ENCODE measurements at regions not wholly inside any gene's neighbourhood (a gene's known extent, or its start where the extent isn't known, plus 50 kb on each side); places are given as distances from the start of the nearest gene placed in this dataset.

DNA sequence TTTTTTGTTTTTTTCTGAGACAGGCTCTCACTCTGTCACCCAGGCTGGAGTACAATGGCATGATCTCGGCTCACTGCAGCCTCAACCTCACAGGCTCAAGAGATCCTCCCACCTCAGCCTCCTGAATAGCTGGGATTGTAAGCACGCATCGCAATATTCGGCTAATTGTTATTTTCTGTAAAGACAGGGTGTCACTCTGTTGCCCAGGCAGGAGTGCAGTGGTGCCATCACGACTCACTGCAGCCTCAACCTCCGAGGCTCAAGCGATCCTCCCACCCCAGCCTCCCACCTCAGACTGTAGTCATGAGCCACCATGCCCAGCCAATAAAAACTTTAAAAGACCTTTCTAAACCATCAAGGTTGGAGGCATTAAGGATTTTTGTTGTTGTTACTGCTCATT, 57.4 kb upstream of the TFRC start (continued):
- no peak for TF ChIP-seq SMARCE1 (IDR thresholded peaks at IDR 0.05)
- TF ChIP-seq, protein P1, sequence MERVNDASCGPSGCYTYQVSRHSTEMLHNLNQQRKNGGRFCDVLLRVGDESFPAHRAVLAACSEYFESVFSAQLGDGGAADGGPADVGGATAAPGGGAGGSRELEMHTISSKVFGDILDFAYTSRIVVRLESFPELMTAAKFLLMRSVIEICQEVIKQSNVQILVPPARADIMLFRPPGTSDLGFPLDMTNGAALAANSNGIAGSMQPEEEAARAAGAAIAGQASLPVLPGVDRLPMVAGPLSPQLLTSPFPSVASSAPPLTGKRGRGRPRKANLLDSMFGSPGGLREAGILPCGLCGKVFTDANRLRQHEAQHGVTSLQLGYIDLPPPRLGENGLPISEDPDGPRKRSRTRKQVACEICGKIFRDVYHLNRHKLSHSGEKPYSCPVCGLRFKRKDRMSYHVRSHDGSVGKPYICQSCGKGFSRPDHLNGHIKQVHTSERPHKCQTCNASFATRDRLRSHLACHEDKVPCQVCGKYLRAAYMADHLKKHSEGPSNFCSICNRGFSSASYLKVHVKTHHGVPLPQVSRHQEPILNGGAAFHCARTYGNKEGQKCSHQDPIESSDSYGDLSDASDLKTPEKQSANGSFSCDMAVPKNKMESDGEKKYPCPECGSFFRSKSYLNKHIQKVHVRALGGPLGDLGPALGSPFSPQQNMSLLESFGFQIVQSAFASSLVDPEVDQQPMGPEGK (CRISPR knock-in tag; IDR thresholded peaks at IDR 0.05; ENCODE audit: borderline replicate concordance), result no peak
- TF ChIP-seq ZNF507 (tag; conservative IDR thresholded peaks at IDR 0.05), result no peak
- no peak for TF ChIP-seq FOXJ2 (tag; IDR thresholded peaks at IDR 0.05)
- TF ChIP-seq, protein P2, sequence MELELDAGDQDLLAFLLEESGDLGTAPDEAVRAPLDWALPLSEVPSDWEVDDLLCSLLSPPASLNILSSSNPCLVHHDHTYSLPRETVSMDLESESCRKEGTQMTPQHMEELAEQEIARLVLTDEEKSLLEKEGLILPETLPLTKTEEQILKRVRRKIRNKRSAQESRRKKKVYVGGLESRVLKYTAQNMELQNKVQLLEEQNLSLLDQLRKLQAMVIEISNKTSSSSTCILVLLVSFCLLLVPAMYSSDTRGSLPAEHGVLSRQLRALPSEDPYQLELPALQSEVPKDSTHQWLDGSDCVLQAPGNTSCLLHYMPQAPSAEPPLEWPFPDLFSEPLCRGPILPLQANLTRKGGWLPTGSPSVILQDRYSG (tag; conservative IDR thresholded peaks at IDR 0.05; ENCODE audit: low read depth), result no peak
- peak in 1 of 2 experiments; percentile 69 for TF ChIP-seq KDM1A (IDR thresholded peaks at IDR 0.05)
- no peak for TF ChIP-seq ZNF174 (CRISPR knock-in tag; IDR thresholded peaks at IDR 0.05)
- no peak for TF ChIP-seq ZNF589 (CRISPR knock-in tag; IDR thresholded peaks at IDR 0.05; ENCODE audit: low read depth)
- TF ChIP-seq, protein P3, sequence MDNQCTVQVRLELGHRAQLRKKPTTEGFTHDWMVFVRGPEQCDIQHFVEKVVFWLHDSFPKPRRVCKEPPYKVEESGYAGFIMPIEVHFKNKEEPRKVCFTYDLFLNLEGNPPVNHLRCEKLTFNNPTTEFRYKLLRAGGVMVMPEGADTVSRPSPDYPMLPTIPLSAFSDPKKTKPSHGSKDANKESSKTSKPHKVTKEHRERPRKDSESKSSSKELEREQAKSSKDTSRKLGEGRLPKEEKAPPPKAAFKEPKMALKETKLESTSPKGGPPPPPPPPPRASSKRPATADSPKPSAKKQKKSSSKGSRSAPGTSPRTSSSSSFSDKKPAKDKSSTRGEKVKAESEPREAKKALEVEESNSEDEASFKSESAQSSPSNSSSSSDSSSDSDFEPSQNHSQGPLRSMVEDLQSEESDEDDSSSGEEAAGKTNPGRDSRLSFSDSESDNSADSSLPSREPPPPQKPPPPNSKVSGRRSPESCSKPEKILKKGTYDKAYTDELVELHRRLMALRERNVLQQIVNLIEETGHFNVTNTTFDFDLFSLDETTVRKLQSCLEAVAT (IDR thresholded peaks at IDR 0.05), result no peak
- TF ChIP-seq FOXJ3 (CRISPR knock-in tag; IDR thresholded peaks at IDR 0.05), result no peak
- no peak for TF ChIP-seq ZNF232 (CRISPR knock-in tag; IDR thresholded peaks at IDR 0.05)
- TF ChIP-seq BCOR (IDR thresholded peaks at IDR 0.05), result peak; percentile 74; the same call in 1 of the 2 replicates
- no peak for TF ChIP-seq NFYB (IDR thresholded peaks at IDR 0.05; ENCODE audit: extremely low read depth, insufficient read length)
- 0 out of 2 replicates have a peak, but pooled peaks have one; percentile 1 for TF ChIP-seq RBFOX2 (IDR thresholded peaks at IDR 0.05; ENCODE audit: low read depth, low read length)
- TF ChIP-seq, protein P4, sequence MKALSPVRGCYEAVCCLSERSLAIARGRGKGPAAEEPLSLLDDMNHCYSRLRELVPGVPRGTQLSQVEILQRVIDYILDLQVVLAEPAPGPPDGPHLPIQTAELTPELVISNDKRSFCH (CRISPR knock-in tag; IDR thresholded peaks at IDR 0.05), result no peak
- TF ChIP-seq, protein P4 (tag; IDR thresholded peaks at IDR 0.05), result no peak
- no peak for TF ChIP-seq XRCC5 (IDR thresholded peaks at IDR 0.05; ENCODE audit: low read depth, low read length)
- TF ChIP-seq TAF9B (IDR thresholded peaks at IDR 0.05; ENCODE audit: partially characterized antibody), result no peak
- no peak for TF ChIP-seq ETV5 (CRISPR knock-in tag; IDR thresholded peaks at IDR 0.05; ENCODE audit: low read depth)
- TF ChIP-seq, protein P5, sequence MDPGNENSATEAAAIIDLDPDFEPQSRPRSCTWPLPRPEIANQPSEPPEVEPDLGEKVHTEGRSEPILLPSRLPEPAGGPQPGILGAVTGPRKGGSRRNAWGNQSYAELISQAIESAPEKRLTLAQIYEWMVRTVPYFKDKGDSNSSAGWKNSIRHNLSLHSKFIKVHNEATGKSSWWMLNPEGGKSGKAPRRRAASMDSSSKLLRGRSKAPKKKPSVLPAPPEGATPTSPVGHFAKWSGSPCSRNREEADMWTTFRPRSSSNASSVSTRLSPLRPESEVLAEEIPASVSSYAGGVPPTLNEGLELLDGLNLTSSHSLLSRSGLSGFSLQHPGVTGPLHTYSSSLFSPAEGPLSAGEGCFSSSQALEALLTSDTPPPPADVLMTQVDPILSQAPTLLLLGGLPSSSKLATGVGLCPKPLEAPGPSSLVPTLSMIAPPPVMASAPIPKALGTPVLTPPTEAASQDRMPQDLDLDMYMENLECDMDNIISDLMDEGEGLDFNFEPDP (CRISPR knock-in tag; IDR thresholded peaks at IDR 0.05), result no peak
- TF ChIP-seq, protein P6, sequence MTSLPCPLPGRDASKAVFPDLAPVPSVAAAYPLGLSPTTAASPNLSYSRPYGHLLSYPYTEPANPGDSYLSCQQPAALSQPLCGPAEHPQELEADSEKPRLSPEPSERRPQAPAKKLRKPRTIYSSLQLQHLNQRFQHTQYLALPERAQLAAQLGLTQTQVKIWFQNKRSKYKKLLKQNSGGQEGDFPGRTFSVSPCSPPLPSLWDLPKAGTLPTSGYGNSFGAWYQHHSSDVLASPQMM (CRISPR knock-in tag; IDR thresholded peaks at IDR 0.05), result no peak

Data from K562 (cell line).